Endodermal cell (in vitro differentiated cells): ENCODE measurements at regions not wholly inside any gene's neighbourhood (a gene's known extent, or its start where the extent isn't known, plus 50 kb on each side); places are given as distances from the start of the nearest gene placed in this dataset.
"Not testable (repeated sequence)": the region's sequence is repeated elsewhere in the genome, so short reads cannot be mapped to it uniquely, and the experiment has no call there.

Source experiments
- DNase-seq: peaks from one replicate; pipeline ENCODE4 v3.0.0-alpha.2; 2017
- H3K27ac ChIP-seq: 2 replicates; pipeline ENCODE4 v1.5.1; 2013; ENCODE audit warnings: mild to moderate bottlenecking, low read depth, low read length, moderate library complexity
- H3K27me3 ChIP-seq: 2 replicates; pipeline ENCODE4 v1.6.1; 2013; ENCODE audit warnings: mild to moderate bottlenecking, low read length, moderate library complexity; ENCODE audit not compliant: insufficient read depth, control insufficient read depth, poor library complexity, severe bottlenecking
- H3K36me3 ChIP-seq: 2 replicates; pipeline ENCODE4 v1.7.0; 2013; ENCODE audit warnings: mild to moderate bottlenecking, low read length, moderate library complexity; ENCODE audit not compliant: control insufficient read depth, insufficient read depth
- H3K4me1 ChIP-seq: one replicate; pipeline ENCODE4 v1.7.0; 2013; ENCODE audit warnings: low read length; ENCODE audit not compliant: control insufficient read depth, insufficient read depth
- H3K4me3 ChIP-seq: 2 replicates; pipeline ENCODE4 v1.5.1; 2013; ENCODE audit warnings: mild to moderate bottlenecking, low read length, moderate library complexity
- H3K9ac ChIP-seq: 2 replicates; pipeline ENCODE4 v1.6.1; 2013; ENCODE audit warnings: mild to moderate bottlenecking, low read length, moderate library complexity; ENCODE audit not compliant: poor library complexity, severe bottlenecking; ENCODE audit errors: extremely low read depth
- H3K9me3 ChIP-seq: 2 replicates; pipeline ENCODE4 v1.6.1; 2013; ENCODE audit warnings: mild to moderate bottlenecking, low read length, moderate library complexity; ENCODE audit not compliant: control insufficient read depth
- H3K27ac Mint-ChIP-seq: 2 replicates; pipeline ENCODE4 v1.8.0; 2020; ENCODE audit warnings: mixed read lengths
- H3K27me3 Mint-ChIP-seq: 2 replicates; pipeline ENCODE4 v1.8.0; 2021; ENCODE audit warnings: mild to moderate bottlenecking, mixed read lengths; ENCODE audit not compliant: insufficient read depth
- H3K36me3 Mint-ChIP-seq: 2 replicates; pipeline ENCODE4 v1.8.0; 2020; ENCODE audit warnings: low read depth, mixed read lengths
- H3K4me1 Mint-ChIP-seq: 2 replicates; pipeline ENCODE4 v1.8.0; 2020; ENCODE audit warnings: mixed read lengths
- H3K4me3 Mint-ChIP-seq: 2 replicates; pipeline ENCODE4 v1.8.0; 2020; ENCODE audit warnings: mild to moderate bottlenecking, moderate library complexity, mixed read lengths
- H3K9me3 Mint-ChIP-seq: 2 replicates; pipeline ENCODE4 v1.8.0; 2020; ENCODE audit warnings: mild to moderate bottlenecking, mixed read lengths
- CTCF ChIP-seq: fragments of 200-600 bp; sonication (generic); conservative IDR thresholded peaks from 2 replicates; pipeline ENCODE4 v1.5.0; 2021; ENCODE audit warnings: antibody characterized with exemption, mild to moderate bottlenecking
- WGBS, 2 experiments: methylation state at CpG; one replicate each; pipeline versions ENCODE4 v1.1.5 to v1.1.7; 2013; ENCODE audit warnings: missing lambda C conversion rate in 2 of 2, mixed read lengths in 1 of 2; ENCODE audit not compliant: insufficient coverage in 1 of 2, insufficient read length in 1 of 2; 5-methylcytosine and 5-hydroxymethylcytosine counted together

DNA sequence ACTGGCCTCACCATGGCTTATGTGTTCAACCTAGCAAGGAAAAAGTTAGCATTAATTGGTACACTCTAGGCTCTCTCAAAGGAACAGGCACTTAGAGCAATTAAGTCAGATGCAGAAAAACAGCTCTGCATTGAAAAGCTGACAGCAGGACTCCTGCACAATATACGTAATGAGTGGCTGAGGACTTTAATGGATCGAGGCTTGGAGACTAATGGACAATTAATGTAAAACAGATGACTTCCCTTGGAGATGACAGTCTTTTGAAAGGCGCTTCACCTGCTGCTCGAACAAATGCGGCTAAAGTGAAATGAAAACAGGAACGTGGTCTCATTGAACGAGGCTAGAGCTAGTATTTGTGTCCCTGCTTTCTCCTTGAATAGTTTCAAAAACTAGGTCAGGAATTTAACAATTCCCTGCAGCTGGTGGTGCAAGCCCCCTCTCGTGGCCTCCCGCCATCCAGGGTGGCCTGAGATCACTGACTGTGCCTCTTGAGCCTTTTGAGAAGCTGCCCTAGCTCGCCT, 137.1 kb downstream of the ELOVL4 start:
- H3K27ac ChIP-seq = peak overlapping the region; percentile 59
- Mint-ChIP-seq H3K27me3 (no peaks in the 10 kb centered on the region), H3K4me1 (peaks cover 28% of the 10 kb centered on the region), H3K36me3 (no peaks in the 10 kb centered on the region), H3K4me3 (no peak overlapping the region), H3K9me3 (peaks cover 9% of the 10 kb centered on the region), H3K27ac (no peak overlapping the region)
- no peak overlapping the region for H3K9ac ChIP-seq
- H3K36me3 ChIP-seq = no peaks in the 10 kb centered on the region
- no peak overlapping the region for H3K4me3 ChIP-seq
- H3K4me1 ChIP-seq = peaks cover 11% of the 10 kb centered on the region
- WGBS, 2 experiments = 67 to 76% methylated on average over 6 to 10 of the region's 10 CpGs
- H3K9me3 ChIP-seq = peaks cover 10% of the 10 kb centered on the region
- no peak for DNase-seq
- no peak for TF ChIP-seq CTCF
- no peaks in the 10 kb centered on the region for H3K27me3 ChIP-seq

GRCh38 chr6:79808921-79809320, 138.4 kb downstream of the ELOVL4 start:
- H3K4me1 Mint-ChIP-seq = peaks cover 28% of the 10 kb centered on the region
- Histone ChIP-seq H3K9ac (no peak overlapping the region), H3K27ac (no peak overlapping the region), H3K4me3 (peak overlapping the region; percentile 7), H3K36me3 (no peaks in the 10 kb centered on the region), H3K27me3 (no peaks in the 10 kb centered on the region), H3K9me3 (peaks cover 10% of the 10 kb centered on the region), H3K4me1 (peaks cover 11% of the 10 kb centered on the region)
- DNase-seq = no peak
- H3K27ac Mint-ChIP-seq = peak overlapping the region; percentile 1
- no peaks in the 10 kb centered on the region for H3K36me3 Mint-ChIP-seq
- H3K9me3 Mint-ChIP-seq = peaks cover 9% of the 10 kb centered on the region
- 63% methylated on average over 2 of the region's 2 CpGs; no CpG with 5 or more reads in 1 of the 2 experiments for WGBS, 2 experiments
- H3K4me3 Mint-ChIP-seq = no peak overlapping the region
- no peak for TF ChIP-seq CTCF
- no peaks in the 10 kb centered on the region for H3K27me3 Mint-ChIP-seq

- H3K9me3 ChIP-seq, H3K36me3 ChIP-seq, H3K4me3 ChIP-seq, H3K9ac ChIP-seq, H3K36me3 Mint-ChIP-seq, H3K4me3 Mint-ChIP-seq, H3K9me3 Mint-ChIP-seq, H3K27me3 ChIP-seq, H3K27me3 Mint-ChIP-seq, H3K27ac ChIP-seq, H3K27ac Mint-ChIP-seq, DNase-seq: not testable (repeated sequence)
- peaks cover 28% of the 10 kb centered on the region for H3K4me1 Mint-ChIP-seq
- H3K4me1 ChIP-seq = peaks cover 11% of the 10 kb centered on the region
- WGBS, 2 experiments = 87 to 94% methylated on average over 5 of the region's 5 CpGs
Measured at GRCh38 chr6:79806661-79807060, 140.7 kb downstream of the ELOVL4 start.

DNA sequence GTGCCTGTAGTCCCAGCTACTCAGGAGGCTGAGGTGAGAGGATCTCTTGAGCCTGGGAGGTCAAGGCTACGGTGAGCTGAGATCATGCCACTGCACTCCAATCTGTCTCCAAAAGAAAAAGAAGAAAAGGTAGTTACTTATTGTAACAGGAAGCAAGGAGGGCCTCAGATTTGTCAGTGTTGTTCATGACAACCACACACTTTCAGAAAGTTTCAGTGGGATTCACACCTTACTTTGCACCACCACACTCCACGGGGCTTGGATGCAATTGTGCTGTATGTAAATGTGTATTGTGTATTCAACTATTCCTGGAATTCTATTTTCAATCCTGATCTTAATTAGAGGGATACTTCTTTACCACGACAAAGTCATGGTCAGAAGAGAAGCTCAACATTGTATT, 142.6 kb downstream of the ELOVL4 start:
- WGBS, 2 experiments = 88 to 97% methylated on average over 2 to 3 of the region's 3 CpGs
- Histone ChIP-seq H3K9ac (no peak overlapping the region), H3K36me3 (no peaks in the 10 kb centered on the region), H3K27ac (no peak overlapping the region), H3K9me3 (peaks cover 10% of the 10 kb centered on the region), H3K4me1 (peaks cover 5% of the 10 kb centered on the region), H3K27me3 (no peaks in the 10 kb centered on the region), H3K4me3 (no peak overlapping the region)
- Mint-ChIP-seq H3K36me3 (no peaks in the 10 kb centered on the region), H3K4me3 (no peak overlapping the region), H3K27ac (no peak overlapping the region), H3K4me1 (peaks cover 17% of the 10 kb centered on the region), H3K9me3 (peaks cover 9% of the 10 kb centered on the region), H3K27me3 (no peaks in the 10 kb centered on the region)
- DNase-seq = no peak
- TF ChIP-seq CTCF = no peak
